Ishikawa (cell line): ENCODE measurements at regions not wholly inside any gene's neighbourhood (a gene's known extent, or its start where the extent isn't known, plus 50 kb on each side); places are given as distances from the start of the nearest gene placed in this dataset.

Source experiments
- CEBPB ChIP-seq: IDR thresholded peaks from 2 replicates; pipeline ENCODE4 v1.6.1; 2012
- CREB1 ChIP-seq: IDR thresholded peaks from 2 replicates; pipeline ENCODE4 v1.6.1; 2012; ENCODE audit warnings: low read depth
- EGR1 ChIP-seq: IDR thresholded peaks from 2 replicates; pipeline ENCODE4 v1.6.1; 2012
- EP300 ChIP-seq: IDR thresholded peaks from 2 replicates; pipeline ENCODE4 v1.6.1; 2012; ENCODE audit warnings: borderline replicate concordance
- FOXM1 ChIP-seq: IDR thresholded peaks from 2 replicates; pipeline ENCODE4 v1.6.1; 2012; ENCODE audit warnings: low read depth, borderline replicate concordance
- RAD21 ChIP-seq: IDR thresholded peaks from 2 replicates; pipeline ENCODE4 v1.6.1; 2012; ENCODE audit warnings: low read depth
- TAF1 ChIP-seq: IDR thresholded peaks from 2 replicates; pipeline ENCODE4 v1.6.1; 2012; ENCODE audit warnings: low read depth, mild to moderate bottlenecking
- TCF12 ChIP-seq: IDR thresholded peaks from 2 replicates; pipeline ENCODE4 v1.6.1; 2012; ENCODE audit warnings: low read depth
- TEAD4 ChIP-seq: IDR thresholded peaks from 2 replicates; pipeline ENCODE4 v1.6.1; 2012
- YY1 ChIP-seq: IDR thresholded peaks from 2 replicates; pipeline ENCODE4 v1.6.1; 2012; ENCODE audit warnings: low read depth
- ZBTB7A ChIP-seq: IDR thresholded peaks from 2 replicates; pipeline ENCODE4 v1.6.1; 2012; ENCODE audit warnings: low read depth
- TF ChIP-seq, protein P1 (sequence below): IDR thresholded peaks from 2 replicates; pipeline ENCODE4 v1.6.1; 2012; ENCODE audit warnings: low read depth, mild to moderate bottlenecking

DNA sequence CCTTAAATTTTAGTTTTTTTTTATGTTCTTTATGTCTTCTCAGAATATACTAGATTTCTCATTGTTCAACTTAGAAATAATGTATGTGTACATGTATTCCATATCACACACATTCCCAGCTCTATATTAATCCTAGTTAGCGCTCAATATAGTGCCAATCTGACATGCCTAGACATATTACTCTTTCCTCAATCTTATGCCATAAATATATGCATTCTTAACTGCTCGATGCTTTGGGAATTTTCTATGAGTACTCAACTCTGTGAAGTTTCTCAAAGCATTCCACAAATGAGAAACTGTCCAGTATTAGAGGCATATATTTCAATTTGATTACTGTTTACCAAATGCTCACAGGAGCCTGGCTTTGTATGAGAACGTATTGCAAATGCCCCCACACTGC, 231.2 kb upstream of the VEGFC start:
- TF ChIP-seq RAD21 (no peak), EP300 (no peak), CREB1 (no peak), CEBPB (no peak), EGR1 (no peak), TAF1 (no peak), TCF12 (no peak), ZBTB7A (no peak), YY1 (no peak), FOXM1 (no peak), TEAD4 (no peak)
- TF ChIP-seq, protein P1, sequence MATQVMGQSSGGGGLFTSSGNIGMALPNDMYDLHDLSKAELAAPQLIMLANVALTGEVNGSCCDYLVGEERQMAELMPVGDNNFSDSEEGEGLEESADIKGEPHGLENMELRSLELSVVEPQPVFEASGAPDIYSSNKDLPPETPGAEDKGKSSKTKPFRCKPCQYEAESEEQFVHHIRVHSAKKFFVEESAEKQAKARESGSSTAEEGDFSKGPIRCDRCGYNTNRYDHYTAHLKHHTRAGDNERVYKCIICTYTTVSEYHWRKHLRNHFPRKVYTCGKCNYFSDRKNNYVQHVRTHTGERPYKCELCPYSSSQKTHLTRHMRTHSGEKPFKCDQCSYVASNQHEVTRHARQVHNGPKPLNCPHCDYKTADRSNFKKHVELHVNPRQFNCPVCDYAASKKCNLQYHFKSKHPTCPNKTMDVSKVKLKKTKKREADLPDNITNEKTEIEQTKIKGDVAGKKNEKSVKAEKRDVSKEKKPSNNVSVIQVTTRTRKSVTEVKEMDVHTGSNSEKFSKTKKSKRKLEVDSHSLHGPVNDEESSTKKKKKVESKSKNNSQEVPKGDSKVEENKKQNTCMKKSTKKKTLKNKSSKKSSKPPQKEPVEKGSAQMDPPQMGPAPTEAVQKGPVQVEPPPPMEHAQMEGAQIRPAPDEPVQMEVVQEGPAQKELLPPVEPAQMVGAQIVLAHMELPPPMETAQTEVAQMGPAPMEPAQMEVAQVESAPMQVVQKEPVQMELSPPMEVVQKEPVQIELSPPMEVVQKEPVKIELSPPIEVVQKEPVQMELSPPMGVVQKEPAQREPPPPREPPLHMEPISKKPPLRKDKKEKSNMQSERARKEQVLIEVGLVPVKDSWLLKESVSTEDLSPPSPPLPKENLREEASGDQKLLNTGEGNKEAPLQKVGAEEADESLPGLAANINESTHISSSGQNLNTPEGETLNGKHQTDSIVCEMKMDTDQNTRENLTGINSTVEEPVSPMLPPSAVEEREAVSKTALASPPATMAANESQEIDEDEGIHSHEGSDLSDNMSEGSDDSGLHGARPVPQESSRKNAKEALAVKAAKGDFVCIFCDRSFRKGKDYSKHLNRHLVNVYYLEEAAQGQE: no peak
